HG02885 (cell line): ENCODE measurements at regions not wholly inside any gene's neighbourhood (a gene's known extent, or its start where the extent isn't known, plus 50 kb on each side); places are given as distances from the start of the nearest gene placed in this dataset.
"Not testable (repeated sequence)": the region's sequence is repeated elsewhere in the genome, so short reads cannot be mapped to it uniquely, and the experiment has no call there.

Source experiments
- ATAC-seq: cut with Tn5 transposase; IDR thresholded peaks from one replicate; pipeline ENCODE4 v1.9.1; 2021; ENCODE audit warnings: mild to moderate bottlenecking; ENCODE audit not compliant: unreplicated experiment, poor library complexity

DNA sequence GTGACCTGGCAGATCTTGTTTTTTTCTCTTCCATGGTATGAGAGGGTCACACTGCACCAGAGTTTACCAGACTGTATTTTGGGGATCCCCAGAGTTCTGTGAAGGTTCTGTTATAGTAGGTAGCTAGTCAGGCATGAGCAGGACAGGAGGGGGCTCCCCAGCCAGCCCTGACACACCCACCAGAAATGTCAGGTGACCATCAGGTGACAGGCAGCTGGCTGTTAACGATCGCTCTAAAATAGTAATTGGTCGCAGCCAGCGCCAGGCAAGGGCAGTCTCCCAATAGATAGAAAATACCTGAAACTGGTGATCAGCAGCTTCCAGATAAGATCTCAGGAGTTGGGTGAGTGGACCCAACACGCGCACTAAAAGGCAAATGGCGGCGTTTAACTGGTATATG, 264.9 kb downstream of the RHOU start:
- no peak for ATAC-seq

DNA sequence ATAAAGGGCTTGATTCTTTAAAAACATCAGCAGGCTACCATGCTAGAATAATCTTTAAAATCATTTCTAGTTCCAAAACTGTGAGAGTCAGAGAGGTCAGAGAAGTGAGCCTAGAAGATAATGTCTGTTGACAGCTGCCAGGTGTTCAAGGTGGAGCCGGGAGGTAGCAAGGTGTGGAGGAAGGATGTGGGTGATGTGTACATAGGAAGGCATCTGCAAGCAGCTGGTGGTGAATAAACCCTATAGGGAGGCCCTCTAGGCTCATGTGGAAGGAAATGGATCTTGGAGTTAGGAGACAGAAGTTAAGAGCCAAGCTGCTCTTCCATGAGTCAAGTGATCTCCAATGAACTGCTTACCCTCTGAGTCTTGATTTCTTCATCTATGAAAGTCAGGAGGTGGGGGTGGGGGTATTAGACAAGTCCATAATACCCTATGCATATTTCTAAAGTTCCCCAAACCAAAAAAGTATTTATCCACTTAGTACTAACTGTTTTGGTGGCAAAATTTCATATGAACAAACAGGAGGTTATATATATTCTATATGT, 266.3 kb downstream of the RHOU start:
- ATAC-seq, result no peak

DNA sequence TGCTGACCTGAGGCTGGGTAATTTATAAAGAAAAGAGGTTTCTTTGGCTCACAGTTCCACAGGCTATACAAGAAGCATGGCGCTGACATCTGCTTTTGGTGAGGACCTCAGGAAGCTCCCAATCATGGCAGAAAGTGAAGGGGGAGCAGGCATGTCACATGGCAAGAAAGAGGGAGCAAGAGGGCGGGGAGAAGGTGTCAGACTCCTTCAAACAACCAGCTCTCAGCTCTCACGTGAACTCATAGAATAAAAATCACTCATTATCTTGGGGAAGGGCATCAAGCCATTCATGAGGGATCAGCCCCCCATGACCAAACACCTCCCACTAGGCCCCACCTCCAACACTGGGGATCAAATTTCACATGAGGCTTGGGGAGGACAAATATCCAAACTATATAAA, 266.8 kb downstream of the RHOU start:
- no peak for ATAC-seq

DNA sequence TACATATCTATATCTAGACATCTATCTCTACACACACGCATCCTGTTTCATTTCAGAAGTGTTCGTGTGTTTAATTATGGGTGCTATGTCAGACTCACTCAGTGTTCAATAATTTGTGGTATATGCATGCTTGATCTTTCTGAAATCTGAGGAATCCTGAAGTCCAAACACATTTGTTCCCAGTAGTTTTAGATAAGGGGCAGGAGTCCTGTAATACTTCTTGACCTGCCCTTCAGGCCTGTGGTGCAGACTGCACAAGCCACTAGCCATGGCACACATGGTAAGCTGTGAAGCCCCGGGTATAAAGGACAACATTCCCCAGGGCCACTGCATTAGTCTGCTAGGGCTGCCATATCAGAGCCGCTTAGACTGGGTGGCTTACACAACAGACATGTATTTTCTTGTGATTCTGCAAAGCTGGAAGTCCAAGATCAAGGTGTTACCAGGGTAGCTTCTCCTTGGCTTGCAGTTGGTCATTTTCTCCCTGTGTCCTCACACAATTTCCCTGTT, 267.2 kb downstream of the RHOU start:
- no peak for ATAC-seq

DNA sequence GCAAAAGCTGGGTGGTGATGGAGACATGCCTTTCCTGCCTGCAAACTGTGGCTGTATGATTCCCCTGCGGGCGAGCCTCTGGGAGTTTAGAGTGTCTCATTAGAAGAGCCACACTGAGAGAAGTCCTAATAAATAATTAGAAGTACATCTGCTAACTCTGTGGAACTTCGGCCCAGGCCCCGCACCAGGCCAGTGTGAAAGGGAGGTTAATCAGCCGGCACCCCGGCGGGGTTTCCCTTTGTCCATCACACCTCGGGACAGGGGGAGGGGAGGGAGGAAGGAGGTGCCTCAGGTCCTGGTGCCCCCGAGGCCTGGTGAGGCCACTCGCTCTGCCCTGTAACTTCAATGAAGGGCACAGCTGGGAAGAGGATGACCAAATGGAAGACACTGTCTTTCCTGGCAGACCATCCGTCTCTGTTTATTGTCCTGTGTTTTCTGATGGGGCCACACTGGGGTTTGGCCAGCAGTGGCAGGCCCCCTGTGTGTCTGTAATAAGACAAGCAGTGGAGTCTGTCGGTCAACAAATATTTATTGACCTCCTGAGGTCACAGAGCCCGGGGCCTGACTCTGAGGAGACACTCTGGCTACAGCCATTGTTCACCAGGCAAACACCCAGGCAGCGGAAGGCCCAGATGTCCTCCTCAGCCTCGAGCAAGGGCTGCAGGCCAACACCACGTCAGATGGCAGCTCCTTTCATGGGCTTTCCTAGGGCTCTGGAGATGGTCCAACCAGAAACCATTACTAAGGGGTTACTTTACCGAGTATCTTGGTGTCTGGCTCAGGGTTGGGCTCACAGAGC, 267.5 kb upstream of the RAB4A start:
- no peak for ATAC-seq

DNA sequence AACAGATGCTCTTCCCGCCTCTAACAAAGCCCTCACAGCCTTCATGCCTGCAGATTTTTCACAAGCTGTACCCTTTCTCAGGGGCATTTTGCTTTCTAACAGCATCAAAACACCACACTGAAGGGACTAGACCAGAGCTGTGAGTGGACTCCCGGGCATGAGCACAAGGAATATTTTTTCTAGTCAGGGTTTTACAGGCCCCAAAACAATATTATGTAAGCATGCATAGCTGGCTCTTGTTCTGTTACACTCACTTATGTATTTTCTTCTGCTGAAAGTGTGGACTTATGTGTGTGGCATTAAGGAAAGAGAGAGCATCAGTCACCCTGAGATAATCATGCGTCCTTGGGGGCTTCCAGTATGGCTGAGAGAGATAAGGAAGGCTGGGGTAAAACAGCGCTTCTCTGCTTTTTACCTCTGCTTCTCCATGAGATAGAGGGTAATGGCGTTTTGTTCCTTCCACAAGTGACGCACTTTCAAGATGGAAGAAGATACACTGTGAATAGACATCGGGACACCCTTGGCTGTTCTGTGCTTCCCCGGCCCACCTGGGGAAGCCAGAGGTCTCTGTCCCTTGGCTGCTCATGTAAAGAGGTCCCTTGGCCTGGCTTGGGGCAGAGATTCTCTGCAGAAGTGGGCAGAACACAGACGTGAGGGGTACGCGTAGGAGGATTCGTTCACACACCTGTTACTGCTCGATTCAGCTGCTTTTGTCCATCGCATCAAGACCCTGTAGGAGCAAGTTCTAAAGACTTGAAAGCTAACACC, 266.7 kb upstream of the RAB4A start:
- ATAC-seq, result no peak

DNA sequence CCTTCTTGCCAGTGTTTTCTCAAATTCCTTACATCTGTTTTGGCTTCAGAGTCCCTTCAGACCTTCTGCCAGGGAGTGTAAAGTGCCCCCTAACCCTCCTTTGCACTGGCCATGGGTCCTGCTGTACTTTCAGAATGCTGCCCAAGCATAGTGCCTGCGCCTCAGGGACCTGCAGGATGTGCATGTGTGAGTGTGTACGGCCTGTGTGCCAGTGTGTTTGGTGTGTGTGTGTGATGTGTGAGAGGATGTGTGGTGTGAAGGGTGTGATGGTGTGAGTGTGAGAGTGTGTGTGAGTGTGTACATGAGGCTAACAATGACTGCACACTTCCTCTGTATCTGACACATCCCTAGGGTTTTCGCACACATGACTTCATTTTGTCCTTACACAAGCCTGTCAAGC, 265.8 kb upstream of the RAB4A start:
- ATAC-seq, result no peak

DNA sequence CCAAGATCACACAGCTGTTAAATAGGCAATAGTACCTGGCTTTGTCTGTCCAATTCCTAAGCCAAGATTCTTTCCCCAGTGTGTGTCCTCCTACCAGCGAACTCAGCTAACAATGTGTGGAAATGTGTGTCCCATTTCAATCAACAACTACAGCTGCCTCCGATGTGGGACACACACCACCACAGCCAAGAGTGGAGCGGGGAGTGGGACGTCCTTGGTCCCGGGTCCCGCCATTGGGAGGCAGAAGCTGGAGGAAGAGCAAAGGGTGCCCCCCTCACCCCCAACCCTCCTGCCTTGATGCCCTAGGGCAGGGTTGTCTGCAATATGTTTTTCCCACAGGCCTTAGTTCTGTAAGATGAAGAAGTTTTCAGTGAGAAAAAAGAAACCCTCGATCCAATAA, 265.4 kb upstream of the RAB4A start:
- no peak for ATAC-seq

DNA sequence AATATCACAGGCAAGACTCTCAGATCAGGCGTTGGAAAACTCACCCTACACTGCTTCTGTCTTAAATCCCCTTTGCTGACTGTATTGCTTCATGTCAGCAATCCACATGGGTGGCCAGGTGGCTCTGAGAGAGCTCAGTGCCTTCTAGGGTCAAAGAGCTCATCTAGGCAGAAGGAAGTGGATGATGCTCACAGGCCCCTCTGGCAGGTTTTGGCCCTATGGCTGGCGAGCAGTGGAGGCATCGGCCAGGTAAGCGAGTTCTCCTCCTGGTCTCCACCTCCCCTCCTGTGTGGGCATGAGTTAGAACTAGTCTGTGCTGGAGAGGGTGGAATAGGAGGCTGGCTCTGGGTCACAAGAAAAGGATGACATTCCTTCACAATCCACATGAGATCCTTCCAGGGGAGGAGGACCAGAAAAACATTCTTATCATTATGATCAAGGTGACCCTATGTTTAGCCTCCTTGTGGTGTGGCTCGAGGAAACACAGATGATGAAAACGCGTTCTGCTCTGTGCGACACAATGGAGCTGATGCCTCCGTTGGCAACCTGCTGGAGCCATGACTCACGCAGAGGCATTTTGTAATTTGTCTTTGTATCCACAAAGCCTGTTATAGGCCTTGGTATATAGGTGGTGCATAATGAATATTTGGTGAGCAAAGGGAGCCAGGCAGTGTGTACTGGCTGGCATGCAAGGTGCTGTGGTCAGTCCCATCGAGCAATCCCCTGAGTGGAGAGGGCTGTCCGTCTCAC, 264.6 kb upstream of the RAB4A start:
- no peak for ATAC-seq

DNA sequence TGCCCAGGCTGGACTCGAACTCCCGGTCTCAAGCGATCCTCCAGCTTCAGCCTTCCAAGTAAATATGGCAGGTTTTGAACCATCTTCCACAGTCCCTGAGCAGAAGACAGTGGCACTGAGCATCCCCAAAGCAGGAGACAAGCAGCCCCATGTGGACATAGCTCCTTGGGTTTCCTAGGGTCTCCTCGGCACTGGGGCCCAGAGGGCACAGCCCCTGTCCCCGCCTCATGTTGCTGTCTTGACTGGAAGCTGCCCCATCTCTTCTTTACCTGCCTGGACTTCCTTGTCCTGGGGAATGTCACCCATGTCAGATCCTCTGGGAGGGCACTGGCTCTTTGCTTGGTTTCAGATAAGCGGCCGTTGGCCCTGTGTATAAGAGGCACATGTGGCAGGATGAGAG, 263.7 kb upstream of the RAB4A start:
- no peak for ATAC-seq

DNA sequence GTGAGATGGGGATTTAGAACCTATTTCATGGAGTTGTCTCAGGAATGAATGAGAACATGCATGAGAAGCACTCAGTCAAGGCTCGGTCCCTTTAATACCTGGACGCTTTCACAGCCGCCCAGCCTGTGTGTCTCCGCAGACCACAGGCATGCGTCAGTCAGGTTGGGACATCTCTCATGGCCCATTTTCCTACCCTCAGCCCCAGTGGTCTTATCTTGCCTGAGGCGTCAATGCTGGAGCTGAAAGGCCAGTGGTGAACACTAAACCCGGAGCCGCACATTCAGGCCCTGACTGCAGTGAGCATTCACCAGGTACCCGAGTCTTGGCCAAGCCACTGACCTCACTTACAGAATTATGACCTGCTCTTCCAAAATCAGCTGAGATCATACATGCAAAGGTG, 263.2 kb upstream of the RAB4A start:
- no peak for ATAC-seq

DNA sequence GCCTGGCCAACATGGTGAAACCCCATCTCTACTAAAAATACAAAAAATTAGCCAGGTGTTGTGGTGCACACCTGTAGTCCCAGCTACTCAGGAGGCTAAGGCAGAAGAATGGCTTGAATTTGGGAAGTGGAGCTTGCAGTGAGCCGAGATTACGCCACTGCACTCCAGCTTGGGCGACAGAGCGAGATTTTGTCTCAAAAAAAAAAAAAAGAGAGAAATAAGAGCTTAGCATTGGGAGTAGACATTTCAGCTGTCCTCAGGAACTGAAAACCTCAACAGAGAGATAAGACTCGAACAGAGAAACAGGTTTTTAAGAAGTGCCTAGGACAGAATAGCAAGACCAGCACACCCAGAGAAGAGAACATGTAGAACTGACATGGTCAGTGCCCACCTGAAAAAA, 262.6 kb upstream of the RAB4A start:
- ATAC-seq, result not testable (repeated sequence)

DNA sequence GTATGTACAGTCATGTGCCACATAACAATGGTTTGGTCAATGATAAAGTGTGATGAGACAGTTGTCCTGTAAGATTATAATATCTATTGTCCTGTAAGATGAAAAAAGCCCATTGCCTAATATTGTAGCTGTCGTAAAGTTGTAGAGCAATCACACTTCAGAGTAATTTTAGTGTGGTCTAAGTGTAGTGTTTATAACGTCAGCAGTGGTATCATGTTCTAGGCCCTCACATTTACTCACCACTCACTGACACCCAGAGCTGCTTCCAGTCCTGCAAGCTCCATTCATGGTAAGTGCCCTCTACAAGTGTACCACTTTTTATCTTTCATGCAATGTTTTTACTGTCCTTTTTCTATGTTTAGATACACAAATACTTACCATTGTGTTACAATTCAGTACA, 259.9 kb upstream of the RAB4A start:
- no peak for ATAC-seq

DNA sequence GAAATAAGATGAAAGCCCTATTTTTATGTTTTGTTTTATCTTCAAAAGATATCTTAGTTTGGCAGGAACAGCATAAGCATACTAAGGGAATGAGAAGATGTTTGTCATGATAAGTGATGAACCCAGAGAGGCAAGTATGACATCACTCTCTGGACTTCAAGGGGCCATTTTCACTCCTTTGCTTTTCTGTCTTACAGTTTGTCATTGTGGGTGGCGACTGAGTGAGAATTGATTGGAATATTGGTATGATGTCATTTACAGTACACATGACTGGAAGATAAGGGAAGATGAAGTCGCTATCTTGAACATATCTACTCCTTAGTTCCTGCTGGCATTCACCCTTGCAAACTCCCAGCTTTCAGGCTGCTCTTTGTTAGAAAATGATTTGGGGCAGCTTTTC, 258.1 kb upstream of the RAB4A start:
- no peak for ATAC-seq

DNA sequence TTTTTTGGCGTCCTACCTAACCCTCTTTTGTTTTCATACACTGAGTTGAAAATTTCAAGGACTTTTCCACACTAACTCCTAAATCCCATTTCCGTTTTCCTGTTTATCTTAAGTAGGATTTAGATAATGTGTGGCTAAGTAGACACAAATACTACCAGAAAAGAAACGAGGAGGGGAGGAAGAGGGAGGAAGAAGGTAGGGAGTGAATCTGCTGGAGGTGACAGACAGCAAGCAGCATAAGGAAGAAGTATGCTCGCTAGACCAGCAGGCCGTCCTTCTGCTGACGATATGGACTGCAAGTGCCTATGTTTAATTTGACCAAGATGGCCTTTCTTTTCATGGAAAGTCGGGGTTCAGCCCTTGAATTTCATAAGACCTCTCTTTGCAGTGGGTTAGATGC, 256.9 kb upstream of the RAB4A start:
- no peak for ATAC-seq

DNA sequence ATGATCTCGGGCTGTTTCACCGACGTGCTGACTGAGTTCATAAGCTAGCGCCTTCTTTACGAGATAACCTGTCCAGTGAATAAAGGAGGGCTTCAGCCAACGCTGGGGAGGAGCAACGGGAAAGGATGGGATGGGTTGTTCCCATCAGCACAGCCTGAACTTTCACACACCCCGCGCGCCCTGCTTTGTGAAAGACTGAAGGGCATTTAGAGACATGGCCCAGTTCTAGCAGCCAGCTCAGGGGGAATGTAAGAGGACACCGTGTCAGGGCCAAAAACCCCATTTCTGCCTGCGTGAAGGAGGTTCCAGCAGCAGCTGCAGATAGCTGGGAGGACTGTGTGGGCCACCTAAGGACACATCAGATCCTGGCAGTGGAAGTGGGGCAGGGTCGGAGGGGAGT, 255.1 kb upstream of the RAB4A start:
- no peak for ATAC-seq

DNA sequence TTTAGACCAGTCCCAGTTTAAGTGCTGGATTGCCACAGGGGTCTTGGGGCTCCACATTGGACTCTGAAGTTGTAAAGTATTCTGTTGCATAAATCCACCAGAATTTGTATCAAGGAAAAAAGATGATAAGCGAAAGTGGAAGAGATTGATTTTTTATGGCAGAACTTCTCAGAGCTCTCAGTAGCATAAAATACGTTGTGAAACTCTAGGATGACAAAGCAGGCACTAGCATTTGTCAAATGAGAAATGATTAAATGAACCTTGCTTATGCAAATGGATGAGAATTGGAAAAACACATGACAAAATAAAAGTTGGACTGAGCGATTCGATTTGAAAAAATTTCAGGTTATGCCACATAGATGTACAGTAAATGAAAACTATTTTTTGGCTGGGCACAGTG, 253.8 kb upstream of the RAB4A start:
- ATAC-seq, result no peak

DNA sequence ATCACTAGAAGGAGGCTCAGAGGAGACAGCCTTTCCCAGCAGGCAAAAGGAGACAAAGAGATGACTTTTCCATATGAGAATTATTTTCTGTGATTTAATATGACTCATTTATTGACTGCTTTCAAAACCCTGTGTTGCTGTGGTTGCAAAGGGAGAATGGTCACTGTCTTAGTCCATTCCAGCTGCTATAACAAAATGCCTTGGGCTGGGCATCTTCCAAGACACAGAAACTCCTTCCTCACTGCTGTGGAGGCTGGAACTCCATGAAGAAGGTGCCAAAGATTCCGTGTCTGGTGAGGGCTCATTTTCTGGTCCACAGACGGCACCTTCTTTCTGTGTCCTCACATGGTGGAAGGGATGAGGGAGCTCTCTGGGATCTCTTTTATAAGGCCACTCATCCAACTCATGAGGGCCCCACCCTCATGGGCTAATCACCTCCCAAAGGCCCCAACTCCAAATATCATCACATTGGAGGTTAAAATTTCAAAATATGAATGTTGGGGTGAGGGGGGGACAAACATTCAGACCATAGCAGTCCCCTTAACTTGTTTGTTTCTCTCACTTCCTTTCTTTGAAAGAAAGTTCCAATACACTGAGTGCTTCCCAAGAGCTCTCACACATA, 252.1 kb upstream of the RAB4A start:
- no peak for ATAC-seq

DNA sequence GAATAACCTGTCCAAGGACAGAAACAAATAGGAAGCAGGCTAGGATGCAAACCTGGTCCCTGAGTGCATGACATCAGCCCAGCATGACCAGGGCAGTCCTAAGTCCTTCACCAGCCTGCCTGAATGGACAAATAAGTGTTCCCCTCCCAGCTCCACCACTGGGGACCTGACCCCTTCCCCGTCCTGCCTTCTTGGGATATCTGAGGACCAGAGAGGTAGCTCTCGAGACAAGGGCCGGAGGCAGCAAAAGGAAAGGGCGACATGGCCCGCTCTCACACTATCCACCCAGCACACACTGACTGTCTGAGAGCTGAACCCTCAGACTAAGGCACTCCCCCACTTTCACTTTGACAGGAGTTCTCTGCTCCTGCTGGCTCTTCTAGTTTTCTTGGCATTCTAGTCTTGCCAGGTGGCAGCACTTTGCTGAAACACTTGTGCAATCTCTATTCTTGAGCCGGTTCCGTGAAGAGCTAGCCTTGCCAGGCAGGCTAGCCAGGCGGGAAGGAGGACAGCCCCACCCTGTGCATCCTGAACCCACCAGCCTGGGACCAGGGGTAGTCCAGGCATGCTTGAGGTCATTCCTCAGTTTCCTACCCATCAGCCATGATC, 251.1 kb upstream of the RAB4A start:
- ATAC-seq, result no peak

DNA sequence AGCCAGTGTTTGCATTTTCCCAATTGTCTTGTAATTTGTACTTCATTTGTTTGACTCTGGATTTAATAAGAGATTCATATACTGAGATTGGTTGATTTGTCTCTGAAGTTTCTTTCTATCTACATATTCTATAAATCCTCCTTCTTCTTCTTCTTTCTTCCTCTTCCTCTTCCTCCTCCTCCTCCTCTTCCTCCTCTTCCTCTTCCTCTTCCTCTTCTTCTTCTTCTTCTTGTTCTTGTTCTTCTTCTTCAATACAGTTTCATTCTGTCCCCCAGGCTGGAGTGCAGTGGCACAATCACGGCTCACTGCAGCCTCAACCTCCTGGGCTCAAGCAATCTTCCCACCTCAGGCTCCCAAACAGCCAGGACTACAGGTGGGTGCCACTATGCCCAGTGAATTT, 249.9 kb upstream of the RAB4A start:
- not testable (repeated sequence) for ATAC-seq
